Glomerular visceral epithelial cell (primary cell): ENCODE measurements at regions not wholly inside any gene's neighbourhood (a gene's known extent, or its start where the extent isn't known, plus 50 kb on each side); places are given as distances from the start of the nearest gene placed in this dataset.

Source experiments
- DNase-seq: peaks from one replicate; pipeline ENCODE4 v3.0.0-alpha.2; 2016; ENCODE audit errors: extremely low spot score

DNA sequence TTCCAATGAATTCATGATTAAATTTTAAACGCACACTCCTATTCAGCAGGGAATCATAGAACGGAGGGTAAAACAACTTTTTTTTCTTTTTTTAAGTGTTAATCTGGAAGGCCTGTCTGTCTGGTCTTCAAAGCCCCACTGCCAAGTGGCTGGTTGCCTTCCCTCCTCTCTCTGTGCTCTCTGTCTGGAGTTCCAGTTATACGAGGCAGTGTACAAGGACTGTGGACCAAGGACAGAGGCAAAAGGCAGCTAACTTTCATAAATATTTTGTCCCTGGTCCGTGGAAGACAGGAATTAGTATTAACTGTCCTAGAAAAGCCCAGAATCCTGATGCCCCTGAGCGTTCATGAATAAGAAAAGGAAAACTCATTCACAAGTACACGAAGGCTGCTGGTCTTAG, 164.0 kb upstream of the E2F8 start:
- no peak for DNase-seq

GRCh38 chr11:19403196-19403895, 162.6 kb upstream of the E2F8 start:
- DNase-seq: no peak

DNA sequence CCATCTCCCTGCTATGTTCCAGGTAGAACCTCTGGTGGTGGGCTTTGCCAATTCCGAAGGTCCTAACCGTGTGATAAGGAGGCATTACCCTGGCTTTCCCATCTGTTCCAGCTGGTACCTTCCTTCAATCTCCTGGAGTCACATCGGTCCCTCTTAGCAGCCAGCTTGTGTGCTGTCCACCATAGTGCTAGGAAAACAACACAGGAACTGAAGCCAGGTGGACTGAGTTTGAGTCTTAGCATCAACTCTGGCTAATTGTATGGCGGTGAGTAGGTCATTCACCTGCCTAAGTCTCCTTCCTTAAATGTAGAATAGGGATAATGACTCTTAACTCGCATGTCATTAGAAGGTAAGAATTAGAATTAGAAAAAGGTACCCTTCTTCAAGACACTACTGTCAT, 159.6 kb upstream of the E2F8 start:
- DNase-seq: no peak

GRCh38 chr11:19398772-19399527, 158.2 kb upstream of the E2F8 start:
- no peak for DNase-seq

GRCh38 chr11:19398273-19398672, 157.5 kb upstream of the E2F8 start:
- DNase-seq: no peak

DNA sequence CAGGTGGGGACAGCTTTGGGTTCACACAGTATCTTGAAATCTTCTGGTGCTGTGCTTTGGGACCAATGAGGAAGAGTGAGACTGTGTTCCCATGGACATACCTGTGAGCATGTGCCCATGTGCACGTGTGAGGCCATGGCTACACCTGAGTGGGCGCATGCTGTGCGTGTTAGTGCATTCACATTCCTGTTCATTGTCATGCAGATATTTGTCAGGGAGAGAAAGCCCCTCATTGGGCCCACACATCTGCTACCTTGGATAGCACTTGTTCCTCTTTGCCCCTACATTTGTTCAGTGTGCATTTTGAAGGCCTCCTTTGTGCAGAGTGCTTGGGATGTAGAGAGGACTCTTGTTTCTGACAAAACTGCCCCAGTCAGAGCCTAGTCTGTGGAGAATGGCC, 154.3 kb upstream of the E2F8 start:
- DNase-seq: no peak

GRCh38 chr11:19394525-19395016, 153.8 kb upstream of the E2F8 start:
- no peak for DNase-seq

DNA sequence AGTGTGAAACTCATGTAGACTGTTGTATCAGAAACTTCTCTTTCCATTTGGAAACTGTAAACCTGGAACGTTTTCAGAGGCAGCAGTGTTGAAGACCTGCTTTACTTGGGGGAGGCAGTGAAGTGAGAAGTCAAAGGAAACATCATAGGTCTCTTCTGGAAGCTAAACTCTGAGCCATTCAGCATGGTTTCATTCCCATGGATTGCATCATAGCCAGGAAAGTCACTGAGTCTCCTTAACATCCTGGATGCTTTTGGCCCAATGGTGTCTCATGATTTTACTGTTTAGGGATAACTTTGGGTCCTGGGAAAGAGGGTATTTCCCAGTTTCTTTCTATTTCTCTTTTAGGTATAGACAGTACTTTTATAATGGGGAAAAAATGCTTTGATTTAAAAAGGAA, 153.2 kb upstream of the E2F8 start:
- DNase-seq: no peak

GRCh38 chr11:19392847-19393518, 152.2 kb upstream of the E2F8 start:
- DNase-seq: no peak

GRCh38 chr11:19392321-19392720, 151.6 kb upstream of the E2F8 start:
- DNase-seq: no peak

DNA sequence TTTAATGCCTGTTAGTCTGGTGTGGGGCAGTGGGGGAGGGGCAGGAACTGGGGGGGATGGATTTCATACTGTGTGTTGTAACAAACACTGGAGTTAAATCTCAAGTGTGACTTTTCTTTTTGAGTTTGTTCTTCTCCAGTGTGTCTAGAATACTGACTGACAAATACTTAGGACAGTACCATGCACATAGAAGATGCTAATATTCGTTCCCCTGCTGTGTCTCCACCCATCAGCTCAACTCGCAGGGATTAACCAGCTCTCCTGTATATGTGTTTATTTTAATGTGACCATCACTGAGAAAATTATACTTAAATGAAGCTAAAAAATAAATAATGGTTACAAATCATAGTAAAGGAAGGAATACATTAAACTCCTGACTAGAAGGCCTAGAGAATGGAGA, 150.9 kb upstream of the E2F8 start:
- DNase-seq: no peak

GRCh38 chr11:19391026-19391425, 150.3 kb upstream of the E2F8 start:
- no peak for DNase-seq

DNA sequence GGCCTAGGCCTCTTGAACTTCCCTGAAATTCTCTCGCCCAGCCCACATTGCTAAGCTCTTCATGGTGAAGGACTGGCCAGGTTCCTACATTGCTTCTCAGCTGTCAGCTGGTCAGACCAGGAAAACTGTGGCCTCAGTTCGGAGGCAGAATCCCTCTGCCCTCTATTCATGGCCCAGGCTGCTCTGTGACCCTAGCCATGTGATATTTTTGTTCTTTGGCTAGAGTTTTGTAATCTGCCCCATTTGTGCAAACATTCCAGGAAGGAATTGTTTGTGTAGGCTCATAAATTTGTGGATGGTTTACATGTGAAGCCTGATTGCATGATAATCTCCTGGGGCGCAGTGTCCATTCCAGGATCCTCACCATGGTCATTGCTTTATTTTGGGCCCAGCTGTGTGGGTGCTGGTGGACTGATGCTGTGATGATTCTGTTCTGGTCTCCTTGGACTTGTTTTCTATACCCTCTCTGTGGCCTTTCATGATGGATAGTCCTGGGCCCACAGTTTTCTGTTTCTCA, 149.1 kb upstream of the E2F8 start:
- no peak for DNase-seq

DNA sequence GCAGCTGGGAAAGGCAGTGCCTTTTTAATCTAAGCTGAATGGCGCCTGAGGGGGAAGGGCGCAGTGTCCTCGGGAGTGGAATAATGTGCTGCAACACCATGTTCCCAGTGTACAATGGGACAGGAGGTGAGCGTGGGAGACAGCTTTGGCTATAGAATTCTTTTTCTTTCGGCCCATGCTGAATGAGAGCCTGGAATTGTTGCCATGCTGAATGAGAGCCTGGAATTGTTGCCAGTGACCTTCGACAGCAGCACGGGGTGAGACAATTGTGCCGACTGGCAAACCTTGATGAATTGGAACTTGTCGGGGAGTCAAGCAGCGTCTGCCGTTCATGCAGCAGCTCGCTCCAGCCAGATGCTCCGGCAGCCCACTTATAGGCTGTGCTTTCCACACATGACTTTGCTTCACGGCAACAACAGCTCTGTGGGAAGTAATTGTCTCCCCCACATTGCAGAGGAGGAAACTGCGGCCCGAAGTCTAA, 141.4 kb upstream of the E2F8 start:
- DNase-seq: no peak

GRCh38 chr11:19380375-19380774, 139.6 kb upstream of the E2F8 start:
- peak; percentile 81 for DNase-seq

DNA sequence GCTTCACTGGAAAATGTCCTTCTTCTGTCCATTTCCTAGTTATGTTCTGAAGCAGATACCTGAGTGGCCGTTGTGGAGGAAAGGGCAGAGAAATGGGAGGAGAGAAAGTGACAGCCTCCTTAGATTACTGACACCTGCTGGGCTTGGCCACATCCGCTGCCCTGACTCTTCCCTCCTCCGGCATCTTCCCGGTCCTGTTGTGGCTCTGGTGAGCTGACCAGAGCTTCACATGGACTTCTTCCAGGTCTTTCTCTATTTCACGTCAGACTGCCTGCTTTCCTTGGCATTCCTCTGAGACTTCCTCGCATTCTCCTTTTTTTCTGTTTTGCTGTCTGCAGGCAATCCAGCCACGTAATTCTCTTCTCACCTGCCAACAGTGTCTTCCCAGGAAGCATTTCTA, 138.7 kb upstream of the E2F8 start:
- DNase-seq: no peak

- DNase-seq: no peak
Observed at GRCh38 chr11:19378814-19379213, 138.1 kb upstream of the E2F8 start.

DNA sequence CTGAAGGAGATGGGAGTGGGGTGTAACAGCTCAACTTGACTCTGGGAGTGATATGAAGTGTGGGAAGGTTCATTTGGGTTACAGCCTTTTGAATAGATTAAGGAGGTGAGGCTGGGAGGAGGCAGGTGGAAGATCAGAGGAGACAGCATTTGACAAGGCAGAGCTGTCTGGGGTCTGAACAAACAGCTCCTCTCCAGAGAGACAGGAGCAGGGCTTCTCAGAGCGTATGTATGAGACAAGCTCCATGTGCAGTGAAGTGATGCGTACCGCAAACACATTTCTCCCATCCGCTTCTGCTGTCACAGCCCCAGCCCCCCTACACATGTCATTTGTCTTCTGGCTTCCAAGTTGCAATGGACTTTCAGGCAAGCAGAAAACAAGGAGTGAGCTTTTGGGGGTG, 137.1 kb upstream of the E2F8 start:
- no peak for DNase-seq

DNA sequence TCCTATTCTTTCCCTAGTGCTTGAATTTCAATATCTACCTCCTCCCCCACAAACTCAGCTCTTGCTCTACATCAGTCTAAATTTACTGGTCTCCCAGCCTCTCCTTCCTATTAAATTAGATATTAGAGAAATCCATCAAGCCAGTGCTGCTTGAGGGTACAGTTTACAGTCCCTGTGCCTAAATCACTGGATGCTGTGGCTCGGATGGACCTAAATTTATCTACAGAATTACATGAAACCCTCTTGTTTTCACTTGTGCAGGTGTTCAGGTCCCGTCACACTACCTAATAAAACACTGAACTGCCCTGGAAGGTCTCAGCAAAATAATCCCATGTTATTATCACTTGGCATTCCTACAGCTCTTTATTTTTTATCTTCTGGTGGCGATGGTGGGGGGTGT, 134.7 kb upstream of the E2F8 start:
- DNase-seq: no peak

DNA sequence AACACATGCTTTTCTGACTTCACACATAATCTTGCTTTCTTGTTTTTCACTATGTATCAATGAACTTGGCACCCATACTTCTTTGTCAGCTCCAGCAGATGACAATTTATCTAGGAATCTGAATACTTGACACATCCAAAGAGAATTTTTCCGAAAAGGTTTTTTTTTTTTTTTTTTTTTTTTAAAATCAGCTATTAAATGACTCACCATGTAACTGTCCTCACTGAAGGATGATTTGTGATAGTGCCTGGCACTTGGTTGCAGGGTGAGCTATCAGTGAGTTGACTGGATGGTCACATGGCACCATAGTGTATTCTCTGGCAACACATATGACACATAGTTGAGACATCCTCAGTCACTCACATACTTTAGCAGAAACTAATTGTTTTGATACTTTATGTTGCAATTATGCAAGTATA, 133.4 kb upstream of the E2F8 start:
- DNase-seq: peak; percentile 88

DNA sequence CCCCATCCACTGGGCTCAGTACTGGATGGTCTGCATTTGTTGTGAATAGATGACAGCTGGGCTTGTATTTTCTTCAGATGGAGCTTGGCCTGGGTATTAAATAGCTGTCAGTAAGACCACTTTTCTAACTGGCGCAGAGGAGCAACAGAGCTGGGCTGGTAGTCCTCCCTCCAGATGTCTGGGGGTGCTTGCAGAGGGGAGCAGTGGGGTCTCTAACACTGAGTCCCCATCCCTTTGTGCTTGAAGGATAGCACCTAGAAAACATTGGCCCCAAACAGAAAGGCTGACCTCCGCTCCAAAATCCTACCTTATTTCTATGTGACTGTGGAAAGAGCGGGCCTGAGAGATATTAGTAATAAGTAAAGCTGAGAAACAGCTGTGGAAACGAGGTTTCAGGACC, 131.6 kb upstream of the E2F8 start:
- no peak for DNase-seq

DNA sequence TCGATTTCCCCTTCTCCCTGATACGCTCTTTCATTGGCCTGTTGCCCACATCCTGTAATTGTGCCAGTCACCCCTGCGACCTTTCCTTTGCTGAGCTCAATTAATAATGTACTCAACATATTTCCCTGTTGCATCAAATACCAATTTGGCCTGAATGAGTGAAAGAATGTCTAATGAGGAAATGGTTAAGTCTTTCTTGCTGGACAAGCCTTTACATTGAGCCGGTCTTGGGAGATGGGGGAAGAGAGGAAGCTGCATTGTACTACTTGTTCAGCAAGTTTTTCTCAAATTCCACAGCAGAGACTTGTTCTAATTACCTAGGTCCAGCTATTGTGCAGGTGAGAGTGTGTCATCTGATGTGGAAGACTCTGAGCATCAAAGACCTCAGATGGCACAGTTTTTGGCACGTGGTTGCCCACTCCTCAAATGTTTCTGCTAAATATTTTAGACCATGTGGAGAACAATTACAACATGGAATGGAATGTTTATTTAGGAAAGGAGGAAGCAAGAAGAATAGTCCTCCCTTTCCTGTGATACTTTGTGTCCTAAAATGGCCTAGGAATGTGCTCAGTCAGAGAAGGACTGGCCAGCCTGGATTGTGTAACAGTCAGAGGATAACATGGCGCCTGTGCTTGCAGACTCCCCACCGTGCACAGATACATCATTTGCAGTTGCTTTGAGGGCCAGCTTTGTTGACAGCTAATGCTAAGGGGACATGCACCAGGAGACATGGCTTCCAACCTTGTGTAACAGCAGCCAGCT, 129.5 kb upstream of the E2F8 start:
- no peak for DNase-seq
